ENCODE measurements at regions not wholly inside any gene's neighbourhood (a gene's known extent, or its start where the extent isn't known, plus 50 kb on each side); places are given as distances from the start of the nearest gene placed in this dataset.

DNA sequence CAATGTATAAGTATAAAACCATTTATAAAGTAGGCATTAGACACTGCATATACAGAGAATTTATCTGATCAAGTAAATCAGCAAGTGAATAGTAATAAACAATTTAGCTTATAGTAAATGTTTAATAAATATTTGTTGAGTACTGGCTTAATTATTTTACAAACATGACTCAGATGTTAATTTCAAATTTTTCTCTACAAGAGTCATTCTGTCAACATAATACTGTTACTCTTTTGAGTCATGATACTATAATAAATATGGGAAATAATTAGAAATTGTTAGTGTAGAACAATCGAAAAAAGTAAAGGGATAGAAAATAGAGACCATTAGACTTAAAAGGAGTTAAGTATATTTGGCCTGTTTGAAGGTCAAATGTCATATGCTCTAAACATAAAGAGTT lies 133.6 kb upstream of the MC4R start:
- Mint-ChIP-seq H3K27me3 (ENCODE audit: low read depth) (no peaks in the 10 kb centered on the region), H3K9me3 (peaks cover 1% of the 10 kb centered on the region), H3K27ac (no peak overlapping the region), H3K36me3 (ENCODE audit: low read depth) (no peaks in the 10 kb centered on the region), H3K4me1 (ENCODE audit: low read depth) (no peaks in the 10 kb centered on the region), H3K4me3 (no peak overlapping the region)
- CTCF ChIA-PET: no interaction called here
- no peak for DNase-seq
- intact Hi-C loops (cut with micrococcal nuclease): no loop called here

GRCh38 chr18:60506682-60507081 lies 134.1 kb upstream of the MC4R start:
- H3K9me3 Mint-ChIP-seq: peaks cover 1% of the 10 kb centered on the region
- no peaks in the 10 kb centered on the region for H3K27me3 Mint-ChIP-seq (ENCODE audit: low read depth)
- DNase-seq: no peak
- no peak overlapping the region for H3K27ac Mint-ChIP-seq
- no peak overlapping the region for H3K4me3 Mint-ChIP-seq
- H3K36me3 Mint-ChIP-seq (ENCODE audit: low read depth): no peaks in the 10 kb centered on the region
- CTCF ChIA-PET: no interaction called here
- no peaks in the 10 kb centered on the region for H3K4me1 Mint-ChIP-seq (ENCODE audit: low read depth)
- intact Hi-C loops (cut with micrococcal nuclease): no loop called here

- no peaks in the 10 kb centered on the region for H3K36me3 Mint-ChIP-seq (ENCODE audit: low read depth)
- CTCF ChIA-PET: no interaction called here
- peaks cover 1% of the 10 kb centered on the region for H3K9me3 Mint-ChIP-seq
- H3K4me1 Mint-ChIP-seq (ENCODE audit: low read depth): no peaks in the 10 kb centered on the region
- H3K4me3 Mint-ChIP-seq: no peak overlapping the region
- DNase-seq: no peak
- intact Hi-C loops (cut with micrococcal nuclease): no loop called here
- no peaks in the 10 kb centered on the region for H3K27me3 Mint-ChIP-seq (ENCODE audit: low read depth)
- no peak overlapping the region for H3K27ac Mint-ChIP-seq
Observed at GRCh38 chr18:60508108-60508507, 135.5 kb upstream of the MC4R start.

DNA sequence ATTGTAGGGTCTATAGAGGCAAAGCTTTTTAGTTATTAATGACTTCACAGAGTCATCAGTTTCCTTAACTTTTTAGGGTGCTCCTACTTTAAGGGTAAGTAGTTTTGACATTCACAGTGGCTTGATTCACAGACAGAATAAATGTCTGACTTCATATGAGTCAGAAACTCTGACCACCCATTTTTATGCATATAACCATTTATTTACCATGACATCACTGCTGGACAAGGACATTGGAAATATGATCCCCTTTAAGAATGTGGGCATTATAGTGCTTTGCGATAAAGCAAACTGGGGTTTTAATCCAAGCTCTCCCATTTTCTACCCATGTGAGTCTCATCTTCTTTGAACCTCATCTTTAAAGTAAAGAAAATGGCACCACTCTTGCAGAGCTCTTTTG lies 162.0 kb upstream of the MC4R start:
- no peak overlapping the region for H3K27ac Mint-ChIP-seq
- H3K4me3 Mint-ChIP-seq: no peak overlapping the region
- CTCF ChIA-PET: no interaction called here
- H3K4me1 Mint-ChIP-seq (ENCODE audit: low read depth): no peaks in the 10 kb centered on the region
- no peak for DNase-seq
- H3K36me3 Mint-ChIP-seq (ENCODE audit: low read depth): no peaks in the 10 kb centered on the region
- H3K27me3 Mint-ChIP-seq (ENCODE audit: low read depth): no peaks in the 10 kb centered on the region
- no peaks in the 10 kb centered on the region for H3K9me3 Mint-ChIP-seq
- intact Hi-C loops (cut with micrococcal nuclease): no loop called here

DNA sequence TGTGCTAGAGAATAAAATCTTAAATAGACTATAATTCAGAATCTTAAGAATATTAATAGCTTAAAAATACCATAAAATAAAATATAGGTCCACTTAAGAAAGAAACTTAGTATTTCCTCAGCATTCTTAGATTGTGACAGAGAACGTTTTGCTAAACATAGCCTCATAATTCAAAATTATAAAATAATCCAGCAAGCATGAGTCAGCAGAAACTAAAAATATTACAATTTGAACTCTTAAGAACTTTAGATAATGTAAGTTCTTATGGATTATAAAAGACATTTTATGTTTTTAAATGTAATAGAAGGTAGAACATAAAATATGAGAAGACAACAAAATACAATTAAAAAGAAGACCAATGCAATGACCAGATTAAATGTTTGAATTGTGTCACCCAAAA lies 164.5 kb upstream of the MC4R start:
- Mint-ChIP-seq H3K4me1 (ENCODE audit: low read depth) (no peaks in the 10 kb centered on the region), H3K36me3 (ENCODE audit: low read depth) (no peaks in the 10 kb centered on the region), H3K9me3 (no peaks in the 10 kb centered on the region), H3K4me3 (no peak overlapping the region), H3K27ac (no peak overlapping the region), H3K27me3 (ENCODE audit: low read depth) (no peaks in the 10 kb centered on the region)
- no peak for DNase-seq
- CTCF ChIA-PET: no interaction called here
- intact Hi-C loops (cut with micrococcal nuclease): no loop called here

DNA sequence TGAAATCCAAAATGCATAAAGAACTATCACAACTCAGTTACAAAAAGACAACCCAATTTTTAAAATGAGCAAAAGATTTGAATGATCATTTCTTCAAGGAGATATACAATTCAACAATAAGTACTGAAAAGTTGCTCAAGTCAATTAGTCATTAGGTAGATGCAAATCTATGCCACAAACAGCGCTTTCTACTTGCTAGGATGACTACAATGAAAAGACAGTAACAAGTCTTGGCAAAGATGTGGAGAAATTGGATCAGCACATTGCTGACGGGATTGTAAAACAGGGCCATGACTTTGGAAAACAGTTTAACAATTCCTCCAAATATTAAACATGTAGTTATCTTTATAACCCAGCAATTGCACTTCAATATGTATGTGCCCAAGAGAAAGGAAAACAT lies 166.3 kb upstream of the MC4R start:
- no peaks in the 10 kb centered on the region for H3K36me3 Mint-ChIP-seq (ENCODE audit: low read depth)
- intact Hi-C loops (cut with micrococcal nuclease): no loop called here
- no peak overlapping the region for H3K27ac Mint-ChIP-seq
- no peaks in the 10 kb centered on the region for H3K9me3 Mint-ChIP-seq
- DNase-seq: no peak
- no peak overlapping the region for H3K4me3 Mint-ChIP-seq
- no peaks in the 10 kb centered on the region for H3K27me3 Mint-ChIP-seq (ENCODE audit: low read depth)
- CTCF ChIA-PET: no interaction called here
- H3K4me1 Mint-ChIP-seq (ENCODE audit: low read depth): no peaks in the 10 kb centered on the region

GRCh38 chr18:60541661-60542060 lies 169.1 kb upstream of the MC4R start:
- Mint-ChIP-seq H3K9me3 (no peaks in the 10 kb centered on the region), H3K4me1 (ENCODE audit: low read depth) (no peaks in the 10 kb centered on the region), H3K27ac (no peak overlapping the region), H3K27me3 (ENCODE audit: low read depth) (no peaks in the 10 kb centered on the region), H3K4me3 (no peak overlapping the region), H3K36me3 (ENCODE audit: low read depth) (no peaks in the 10 kb centered on the region)
- DNase-seq: no peak
- CTCF ChIA-PET: no interaction called here
- intact Hi-C loops (cut with micrococcal nuclease): loop anchor here (10.0 kb wide), 1 partner anchor 457 kb away; no protein-coding TSS in a partner anchor

DNA sequence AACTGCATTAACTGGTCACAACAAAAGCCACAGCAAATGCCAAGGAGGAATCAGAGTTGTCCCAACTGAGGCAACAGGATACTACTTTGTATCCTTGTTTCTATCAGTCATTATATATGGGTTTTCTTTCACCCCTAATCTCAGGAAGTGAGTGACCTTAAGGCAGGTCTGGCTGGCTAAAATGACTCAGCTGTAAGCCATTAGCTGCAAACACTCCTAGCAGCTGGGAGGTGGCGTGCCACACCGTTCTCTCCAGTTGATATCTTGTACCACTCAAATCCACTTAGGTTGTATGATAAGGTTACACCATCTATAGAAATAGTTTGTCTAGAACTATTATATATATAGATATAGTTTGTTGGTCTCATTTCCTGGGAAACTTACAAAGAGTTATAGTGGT lies 171.1 kb upstream of the MC4R start:
- Mint-ChIP-seq H3K36me3 (ENCODE audit: low read depth) (no peaks in the 10 kb centered on the region), H3K4me1 (ENCODE audit: low read depth) (no peaks in the 10 kb centered on the region), H3K4me3 (no peak overlapping the region), H3K27ac (no peak overlapping the region), H3K27me3 (ENCODE audit: low read depth) (no peaks in the 10 kb centered on the region), H3K9me3 (no peaks in the 10 kb centered on the region)
- CTCF ChIA-PET: no interaction called here
- intact Hi-C loops (cut with micrococcal nuclease): loop anchor here (10.0 kb wide), 1 partner anchor 459 kb away; no protein-coding TSS in a partner anchor
- DNase-seq: no peak

DNA sequence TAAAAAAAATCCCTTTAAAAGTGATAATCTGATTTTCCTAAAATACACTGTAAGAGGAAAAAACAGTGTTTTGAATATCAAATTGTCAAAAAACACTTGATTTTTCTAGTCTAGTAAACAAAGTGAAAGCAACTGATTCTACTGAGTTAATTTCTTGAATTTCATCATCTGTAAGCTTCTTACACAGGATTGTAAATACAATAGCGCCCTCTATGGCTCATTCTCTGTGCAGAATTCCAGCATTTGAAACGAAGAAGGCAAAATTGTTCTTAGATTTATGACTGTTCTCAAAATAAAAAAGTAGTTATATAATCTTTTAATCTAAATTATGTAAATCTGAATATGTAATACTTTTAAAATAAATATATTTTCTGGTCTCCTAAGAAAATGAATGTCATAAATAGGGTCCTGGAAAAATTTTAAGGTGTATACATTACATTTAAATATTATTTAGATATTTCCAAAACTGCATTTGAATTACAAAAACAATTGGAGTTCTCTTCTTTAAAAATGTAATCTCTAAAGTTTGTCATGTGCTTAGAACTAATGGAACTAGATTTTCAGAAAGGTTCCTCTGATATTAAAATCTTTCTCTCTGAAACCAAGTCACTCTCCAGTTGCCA lies 176.9 kb upstream of the MC4R start:
- H3K27me3 Mint-ChIP-seq (ENCODE audit: low read depth): no peaks in the 10 kb centered on the region
- no peak overlapping the region for H3K4me3 Mint-ChIP-seq
- H3K9me3 Mint-ChIP-seq: no peaks in the 10 kb centered on the region
- CTCF ChIA-PET: interaction anchor here (0.7 to 1.6 kb wide), 5 partner anchors 333 to 1090 kb away, joined by 3 to 5 read pairs (median 4); no protein-coding TSS in a partner anchor
- H3K36me3 Mint-ChIP-seq (ENCODE audit: low read depth): no peaks in the 10 kb centered on the region
- no peak overlapping the region for H3K27ac Mint-ChIP-seq
- H3K4me1 Mint-ChIP-seq (ENCODE audit: low read depth): no peaks in the 10 kb centered on the region
- intact Hi-C loops (cut with micrococcal nuclease): loop anchor here (1.0 to 10.0 kb wide), 5 partner anchors 465 to 1242 kb away; no protein-coding TSS in a partner anchor
- peak; percentile 20 for DNase-seq

- intact Hi-C loops (cut with micrococcal nuclease): no loop called here
- Mint-ChIP-seq H3K36me3 (ENCODE audit: low read depth) (no peaks in the 10 kb centered on the region), H3K27me3 (ENCODE audit: low read depth) (no peaks in the 10 kb centered on the region), H3K4me3 (no peak overlapping the region), H3K4me1 (ENCODE audit: low read depth) (no peaks in the 10 kb centered on the region), H3K9me3 (no peaks in the 10 kb centered on the region), H3K27ac (no peak overlapping the region)
- DNase-seq: no peak
- CTCF ChIA-PET: interaction anchor here (0.6 to 0.9 kb wide), 2 partner anchors 550 to 556 kb away, joined by 3 to 4 read pairs; no protein-coding TSS in a partner anchor
Observed at GRCh38 chr18:60552948-60553347, 180.4 kb upstream of the MC4R start.

DNA sequence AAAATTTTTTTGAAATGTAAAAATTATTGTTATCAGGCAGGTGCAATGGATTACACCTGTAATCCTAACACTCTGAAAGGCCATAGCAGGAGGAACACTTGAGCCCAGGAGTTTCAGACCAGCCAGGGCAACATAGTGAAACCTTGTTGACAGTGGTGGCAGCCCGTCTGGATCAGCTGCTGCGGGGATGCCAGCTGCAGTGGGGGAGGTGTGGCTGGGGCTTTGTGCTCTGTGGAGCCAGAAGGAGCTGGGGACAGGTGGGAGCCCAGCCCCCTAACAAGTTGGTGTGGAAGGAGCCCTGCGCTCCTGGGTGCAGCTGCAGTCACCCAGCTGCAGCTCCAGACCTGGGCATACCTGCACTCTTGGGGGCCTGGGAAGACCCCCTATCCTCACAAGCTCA lies 182.4 kb upstream of the MC4R start:
- no peaks in the 10 kb centered on the region for H3K9me3 Mint-ChIP-seq
- CTCF ChIA-PET: no interaction called here
- no peak overlapping the region for H3K27ac Mint-ChIP-seq
- H3K36me3 Mint-ChIP-seq (ENCODE audit: low read depth): no peaks in the 10 kb centered on the region
- no peaks in the 10 kb centered on the region for H3K27me3 Mint-ChIP-seq (ENCODE audit: low read depth)
- intact Hi-C loops (cut with micrococcal nuclease): no loop called here
- no peaks in the 10 kb centered on the region for H3K4me1 Mint-ChIP-seq (ENCODE audit: low read depth)
- no peak for DNase-seq
- H3K4me3 Mint-ChIP-seq: no peak overlapping the region

DNA sequence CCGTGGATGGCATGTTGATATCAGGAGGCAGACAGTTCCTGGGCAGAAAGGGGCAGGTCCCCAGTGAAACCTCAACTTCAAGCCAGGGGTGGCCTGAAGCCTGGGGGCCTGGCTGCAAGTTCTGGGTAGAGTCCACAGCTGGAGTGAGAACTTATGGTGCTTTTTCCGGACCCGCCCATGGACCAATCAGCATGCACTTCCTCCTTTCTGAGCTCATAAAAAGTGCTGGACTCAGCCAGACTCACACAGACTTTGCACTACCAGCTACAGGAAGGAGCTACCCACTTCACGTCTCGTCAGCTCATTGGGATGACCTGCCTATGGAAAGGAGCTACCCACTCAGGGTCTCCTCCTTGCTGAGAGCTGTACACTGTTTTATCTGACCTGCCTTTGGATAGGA lies 183.1 kb upstream of the MC4R start:
- intact Hi-C loops (cut with micrococcal nuclease): no loop called here
- no peaks in the 10 kb centered on the region for H3K27me3 Mint-ChIP-seq (ENCODE audit: low read depth)
- CTCF ChIA-PET: no interaction called here

DNA sequence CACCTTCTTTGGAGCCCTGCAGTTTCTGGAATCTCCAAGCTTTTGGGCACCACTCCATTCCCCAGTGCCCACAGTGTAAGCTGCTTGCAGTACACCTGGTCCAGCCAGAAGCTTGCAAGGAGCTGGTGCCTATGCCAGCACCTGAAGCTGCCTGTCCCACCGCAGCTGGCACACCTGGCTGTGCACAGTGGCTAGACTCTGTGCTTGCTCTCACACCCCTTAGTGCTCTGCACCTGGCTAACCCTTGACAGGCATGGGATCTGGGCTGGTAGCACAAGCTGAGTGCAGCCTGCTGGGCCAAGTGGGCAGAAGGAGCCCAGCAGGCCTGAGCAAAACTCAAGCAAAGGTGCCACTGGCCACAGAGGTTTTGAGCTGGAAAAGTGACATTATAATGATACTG lies 183.8 kb upstream of the MC4R start:
- Mint-ChIP-seq H3K27ac (no peak overlapping the region), H3K36me3 (ENCODE audit: low read depth) (no peaks in the 10 kb centered on the region), H3K4me1 (ENCODE audit: low read depth) (no peaks in the 10 kb centered on the region), H3K9me3 (no peaks in the 10 kb centered on the region), H3K27me3 (ENCODE audit: low read depth) (no peaks in the 10 kb centered on the region), H3K4me3 (no peak overlapping the region)
- CTCF ChIA-PET: no interaction called here
- DNase-seq: no peak
- intact Hi-C loops (cut with micrococcal nuclease): no loop called here

More for the DNA sequence above, 183.1 kb upstream of the MC4R start:
- no peaks in the 10 kb centered on the region for H3K9me3 Mint-ChIP-seq
- no peak for DNase-seq
- H3K27ac Mint-ChIP-seq: no peak overlapping the region
- no peaks in the 10 kb centered on the region for H3K36me3 Mint-ChIP-seq (ENCODE audit: low read depth)
- no peak overlapping the region for H3K4me3 Mint-ChIP-seq
- no peaks in the 10 kb centered on the region for H3K4me1 Mint-ChIP-seq (ENCODE audit: low read depth)

Data from activated naive CD4-positive, alpha-beta T cell treated with anti-CD3 and anti-CD28 coated beads for 36 hours (primary cell).